ENCODE measurements at regions not wholly inside any gene's neighbourhood (a gene's known extent, or its start where the extent isn't known, plus 50 kb on each side); places are given as distances from the start of the nearest gene placed in this dataset.

GRCh38 chr2:220101980-220102379 is 474.6 kb downstream of the SLC4A3 start:
- in situ Hi-C loops (cut with MboI; ENCODE audit: low pct_ligation_motif_present in 1 of 4, low pct_unique_long_range_greater_than_20kb in 1 of 4, low sequenced_read_pairs in 3 of 4) (no loop called here), intact Hi-C loops (cut with DNase I; ENCODE audit: low total_unique reads) (no loop called here)
- H3K36me3 ChIP-seq = no peaks in the 10 kb centered on the region
- no peak overlapping the region for H3K27ac ChIP-seq
- H3K4me3 ChIP-seq = no peak overlapping the region
- H3K9me3 ChIP-seq = no peaks in the 10 kb centered on the region
- no peak for DNase-seq
- TF ChIP-seq CTCF (IDR thresholded peaks at IDR 0.05) (no peak), POLR2A (IDR thresholded peaks at IDR 0.05) (no peak), POLR2AphosphoS5 (IDR thresholded peaks at IDR 0.05) (no peak), EP300 (IDR thresholded peaks at IDR 0.05; ENCODE audit: low read depth) (no peak)
- H3K4me1 ChIP-seq = no peaks in the 10 kb centered on the region
- 82 to 93% methylated on average over 3 to 6 of the region's 6 CpGs for WGBS, 2 donors (ENCODE audit: low coverage in 1 of 2)
- H3K27me3 ChIP-seq = no peaks in the 10 kb centered on the region

GRCh38 chr2:220103596-220103995 is 476.2 kb downstream of the SLC4A3 start:
- TF ChIP-seq POLR2AphosphoS5 (IDR thresholded peaks at IDR 0.05) (no peak), POLR2A (IDR thresholded peaks at IDR 0.05) (no peak), CTCF (IDR thresholded peaks at IDR 0.05) (no peak), EP300 (IDR thresholded peaks at IDR 0.05; ENCODE audit: low read depth) (no peak)
- H3K27ac ChIP-seq = no peak overlapping the region
- H3K4me1 ChIP-seq = no peaks in the 10 kb centered on the region
- no peak overlapping the region for H3K4me3 ChIP-seq
- no peak for DNase-seq
- no peaks in the 10 kb centered on the region for H3K9me3 ChIP-seq
- in situ Hi-C loops (cut with MboI; ENCODE audit: low pct_ligation_motif_present in 1 of 4, low pct_unique_long_range_greater_than_20kb in 1 of 4, low sequenced_read_pairs in 3 of 4) (no loop called here), intact Hi-C loops (cut with DNase I; ENCODE audit: low total_unique reads) (no loop called here)
- no peaks in the 10 kb centered on the region for H3K27me3 ChIP-seq
- WGBS, 2 donors (ENCODE audit: low coverage in 1 of 2) = 33 to 58% methylated on average over 1 to 2 of the region's 2 CpGs
- no peaks in the 10 kb centered on the region for H3K36me3 ChIP-seq

GRCh38 chr2:220104871-220105351 is 477.5 kb downstream of the SLC4A3 start:
- TF ChIP-seq EP300 (IDR thresholded peaks at IDR 0.05; ENCODE audit: low read depth) (no peak), CTCF (IDR thresholded peaks at IDR 0.05) (no peak), POLR2A (IDR thresholded peaks at IDR 0.05) (no peak), POLR2AphosphoS5 (IDR thresholded peaks at IDR 0.05) (no peak)
- no peaks in the 10 kb centered on the region for H3K27me3 ChIP-seq
- in situ Hi-C loops (cut with MboI; ENCODE audit: low pct_ligation_motif_present in 1 of 4, low pct_unique_long_range_greater_than_20kb in 1 of 4, low sequenced_read_pairs in 3 of 4) (no loop called here), intact Hi-C loops (cut with DNase I; ENCODE audit: low total_unique reads) (no loop called here)
- no peaks in the 10 kb centered on the region for H3K9me3 ChIP-seq
- no peak overlapping the region for H3K27ac ChIP-seq
- 15 to 60% methylated on average over 3 to 7 of the region's 7 CpGs for WGBS, 2 donors (ENCODE audit: low coverage in 1 of 2)
- no peak for DNase-seq
- H3K4me3 ChIP-seq = no peak overlapping the region
- no peaks in the 10 kb centered on the region for H3K36me3 ChIP-seq
- H3K4me1 ChIP-seq = no peaks in the 10 kb centered on the region

- Histone ChIP-seq H3K4me1 (no peaks in the 10 kb centered on the region), H3K27me3 (no peaks in the 10 kb centered on the region), H3K27ac (no peak overlapping the region), H3K9me3 (no peaks in the 10 kb centered on the region), H3K36me3 (no peaks in the 10 kb centered on the region), H3K4me3 (no peak overlapping the region)
- TF ChIP-seq POLR2A (IDR thresholded peaks at IDR 0.05) = no peak
- TF ChIP-seq CTCF (IDR thresholded peaks at IDR 0.05) = no peak
- TF ChIP-seq POLR2AphosphoS5 (IDR thresholded peaks at IDR 0.05) = no peak
- TF ChIP-seq EP300 (IDR thresholded peaks at IDR 0.05; ENCODE audit: low read depth) = no peak
- in situ Hi-C loops (cut with MboI; ENCODE audit: low pct_ligation_motif_present in 1 of 4, low pct_unique_long_range_greater_than_20kb in 1 of 4, low sequenced_read_pairs in 3 of 4) = no loop called here
- intact Hi-C loops (cut with DNase I; ENCODE audit: low total_unique reads) = no loop called here
- DNase-seq = no peak
- 79% methylated on average over 2 of the region's 2 CpGs; no CpG with 5 or more reads in 1 of the 2 donors for WGBS, 2 donors (ENCODE audit: low coverage in 1 of 2)
These were observed 478.6 kb downstream of the SLC4A3 start for GRCh38 chr2:220106065-220106464.

Data from transverse colon (tissue), 4 donors.